ENCODE measurements at regions not wholly inside any gene's neighbourhood (a gene's known extent, or its start where the extent isn't known, plus 50 kb on each side); places are given as distances from the start of the nearest gene placed in this dataset.

DNA sequence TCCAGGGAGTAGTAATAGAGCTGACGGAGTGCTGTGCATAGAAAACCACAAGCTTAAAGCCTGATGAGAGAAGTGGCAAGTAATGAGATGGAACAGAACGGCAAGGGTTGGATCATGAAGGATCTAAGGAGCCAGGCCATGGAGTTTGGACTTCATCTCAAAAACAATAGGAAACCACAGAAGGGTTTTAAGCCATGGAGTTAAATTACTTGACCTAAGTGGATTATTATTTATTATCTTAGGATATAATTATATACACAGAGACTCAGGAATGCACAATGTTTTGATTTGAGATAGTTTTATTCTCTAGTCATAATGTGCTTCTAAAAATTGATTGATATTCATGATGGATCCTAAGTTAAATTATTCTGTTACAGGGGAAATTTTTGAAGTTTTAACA lies 242.4 kb downstream of the PLPP3 start:
- ChIA-PET POLR2A (no interaction called here), CTCF (no interaction called here)
- no peak for FAIRE-seq
- TF ChIP-seq, protein P1, sequence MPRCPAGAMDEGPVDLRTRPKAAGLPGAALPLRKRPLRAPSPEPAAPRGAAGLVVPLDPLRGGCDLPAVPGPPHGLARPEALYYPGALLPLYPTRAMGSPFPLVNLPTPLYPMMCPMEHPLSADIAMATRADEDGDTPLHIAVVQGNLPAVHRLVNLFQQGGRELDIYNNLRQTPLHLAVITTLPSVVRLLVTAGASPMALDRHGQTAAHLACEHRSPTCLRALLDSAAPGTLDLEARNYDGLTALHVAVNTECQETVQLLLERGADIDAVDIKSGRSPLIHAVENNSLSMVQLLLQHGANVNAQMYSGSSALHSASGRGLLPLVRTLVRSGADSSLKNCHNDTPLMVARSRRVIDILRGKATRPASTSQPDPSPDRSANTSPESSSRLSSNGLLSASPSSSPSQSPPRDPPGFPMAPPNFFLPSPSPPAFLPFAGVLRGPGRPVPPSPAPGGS (IDR thresholded peaks at IDR 0.05) = no peak
- no peak for TF ChIP-seq ZFP36 (IDR thresholded peaks at IDR 0.05; ENCODE audit: borderline replicate concordance, partially characterized antibody)
- Histone ChIP-seq H3K4me3 (no peak overlapping the region), H3K27ac (no peak overlapping the region), H3K4me1 (peaks cover 3% of the 10 kb centered on the region; the same call in 1 of the 3 replicates), H3K4me2 (no peak overlapping the region), H3K9me3 (no peaks in the 10 kb centered on the region)
- 75% methylated on average over 2 of the region's 2 CpGs for WGBS (ENCODE audit: missing lambda C conversion rate)
- DNase-seq (ENCODE audit: low read depth in 1 of 2, low spot score in 1 of 2) = no peak
- no peak for ATAC-seq

DNA sequence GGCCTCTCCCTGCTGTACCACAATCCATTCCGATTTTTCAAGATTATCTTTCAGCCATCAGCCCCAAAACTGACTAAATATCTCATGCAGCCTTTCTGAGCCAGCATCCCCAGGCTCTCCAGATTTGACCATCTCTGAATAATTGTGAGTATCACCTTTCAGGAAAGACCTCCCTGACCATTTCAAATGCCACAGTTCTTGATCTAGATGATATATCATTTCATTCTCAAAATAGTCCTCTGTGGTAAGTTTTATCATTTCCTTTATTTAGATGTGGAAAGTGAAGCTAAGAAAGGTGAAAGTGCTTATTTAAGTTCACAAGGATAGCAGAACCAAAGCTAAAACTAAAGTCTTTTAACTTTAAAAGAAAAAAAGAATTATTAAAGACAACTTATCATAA lies 244.0 kb downstream of the PLPP3 start:
- H3K4me2 ChIP-seq = no peak overlapping the region
- 87% methylated on average over 1 of the region's 1 CpG for WGBS (ENCODE audit: missing lambda C conversion rate)
- no peaks in the 10 kb centered on the region for H3K9me3 ChIP-seq
- no peak overlapping the region for H3K4me3 ChIP-seq
- DNase-seq (ENCODE audit: low read depth in 1 of 2, low spot score in 1 of 2) = no peak
- FAIRE-seq = no peak
- no peak overlapping the region for H3K27ac ChIP-seq
- H3K4me1 ChIP-seq = peaks cover 19% of the 10 kb centered on the region
- ChIA-PET CTCF (no interaction called here), POLR2A (no interaction called here)
- ATAC-seq = no peak
- no peak for TF ChIP-seq NPAS2 (CRISPR knock-in tag; IDR thresholded peaks at IDR 0.05; ENCODE audit: borderline replicate concordance)
- no peak for TF ChIP-seq CEBPB (IDR thresholded peaks at IDR 0.05)
- TF ChIP-seq JUNB (IDR thresholded peaks at IDR 0.05) = no peak
- no peak for TF ChIP-seq HEYL (CRISPR knock-in tag; IDR thresholded peaks at IDR 0.05)
- TF ChIP-seq NR3C1 (IDR thresholded peaks at IDR 0.05) = no peak
- no peak for TF ChIP-seq CBX8 (IDR thresholded peaks at IDR 0.05)
- TF ChIP-seq, protein P2, sequence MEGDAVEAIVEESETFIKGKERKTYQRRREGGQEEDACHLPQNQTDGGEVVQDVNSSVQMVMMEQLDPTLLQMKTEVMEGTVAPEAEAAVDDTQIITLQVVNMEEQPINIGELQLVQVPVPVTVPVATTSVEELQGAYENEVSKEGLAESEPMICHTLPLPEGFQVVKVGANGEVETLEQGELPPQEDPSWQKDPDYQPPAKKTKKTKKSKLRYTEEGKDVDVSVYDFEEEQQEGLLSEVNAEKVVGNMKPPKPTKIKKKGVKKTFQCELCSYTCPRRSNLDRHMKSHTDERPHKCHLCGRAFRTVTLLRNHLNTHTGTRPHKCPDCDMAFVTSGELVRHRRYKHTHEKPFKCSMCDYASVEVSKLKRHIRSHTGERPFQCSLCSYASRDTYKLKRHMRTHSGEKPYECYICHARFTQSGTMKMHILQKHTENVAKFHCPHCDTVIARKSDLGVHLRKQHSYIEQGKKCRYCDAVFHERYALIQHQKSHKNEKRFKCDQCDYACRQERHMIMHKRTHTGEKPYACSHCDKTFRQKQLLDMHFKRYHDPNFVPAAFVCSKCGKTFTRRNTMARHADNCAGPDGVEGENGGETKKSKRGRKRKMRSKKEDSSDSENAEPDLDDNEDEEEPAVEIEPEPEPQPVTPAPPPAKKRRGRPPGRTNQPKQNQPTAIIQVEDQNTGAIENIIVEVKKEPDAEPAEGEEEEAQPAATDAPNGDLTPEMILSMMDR (IDR thresholded peaks at IDR 0.05) = no peak
- TF ChIP-seq FOSB (CRISPR knock-in tag; IDR thresholded peaks at IDR 0.05) = no peak
- TF ChIP-seq HOXA7 (CRISPR knock-in tag; IDR thresholded peaks at IDR 0.05) = no peak

DNA sequence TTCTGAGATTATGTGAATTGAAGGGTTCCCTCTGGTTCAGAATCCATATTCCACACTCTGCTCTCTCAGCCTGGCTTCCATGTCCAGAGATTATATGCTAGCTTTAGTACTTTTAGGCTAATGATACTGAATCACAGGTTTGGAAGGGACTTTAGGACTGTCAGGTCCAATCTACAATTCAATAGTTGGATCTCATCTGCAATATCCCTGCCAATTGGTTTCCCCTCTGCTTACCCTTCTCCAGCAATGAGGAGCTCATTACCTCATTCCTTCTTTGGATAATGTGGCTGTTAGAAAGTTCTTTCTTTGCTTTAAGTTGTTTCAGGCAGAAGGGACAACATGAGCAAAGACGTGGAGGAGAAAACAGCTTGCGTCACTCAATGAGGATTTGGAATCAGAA lies 245.3 kb downstream of the PLPP3 start:
- CTCF ChIA-PET = no interaction called here
- H3K9me3 ChIP-seq = no peaks in the 10 kb centered on the region
- no peak for ATAC-seq

More for the DNA sequence above, 245.3 kb downstream of the PLPP3 start:
- peaks cover 23% of the 10 kb centered on the region for H3K4me1 ChIP-seq
- no peak for TF ChIP-seq SREBF2 (IDR thresholded peaks at IDR 0.05)
- no peak for TF ChIP-seq HEYL (CRISPR knock-in tag; IDR thresholded peaks at IDR 0.05)
- TF ChIP-seq, protein P3, sequence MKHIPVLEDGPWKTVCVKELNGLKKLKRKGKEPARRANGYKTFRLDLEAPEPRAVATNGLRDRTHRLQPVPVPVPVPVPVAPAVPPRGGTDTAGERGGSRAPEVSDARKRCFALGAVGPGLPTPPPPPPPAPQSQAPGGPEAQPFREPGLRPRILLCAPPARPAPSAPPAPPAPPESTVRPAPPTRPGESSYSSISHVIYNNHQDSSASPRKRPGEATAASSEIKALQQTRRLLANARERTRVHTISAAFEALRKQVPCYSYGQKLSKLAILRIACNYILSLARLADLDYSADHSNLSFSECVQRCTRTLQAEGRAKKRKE (CRISPR knock-in tag; IDR thresholded peaks at IDR 0.05; ENCODE audit: low read depth) = no peak
- TF ChIP-seq, protein P4, sequence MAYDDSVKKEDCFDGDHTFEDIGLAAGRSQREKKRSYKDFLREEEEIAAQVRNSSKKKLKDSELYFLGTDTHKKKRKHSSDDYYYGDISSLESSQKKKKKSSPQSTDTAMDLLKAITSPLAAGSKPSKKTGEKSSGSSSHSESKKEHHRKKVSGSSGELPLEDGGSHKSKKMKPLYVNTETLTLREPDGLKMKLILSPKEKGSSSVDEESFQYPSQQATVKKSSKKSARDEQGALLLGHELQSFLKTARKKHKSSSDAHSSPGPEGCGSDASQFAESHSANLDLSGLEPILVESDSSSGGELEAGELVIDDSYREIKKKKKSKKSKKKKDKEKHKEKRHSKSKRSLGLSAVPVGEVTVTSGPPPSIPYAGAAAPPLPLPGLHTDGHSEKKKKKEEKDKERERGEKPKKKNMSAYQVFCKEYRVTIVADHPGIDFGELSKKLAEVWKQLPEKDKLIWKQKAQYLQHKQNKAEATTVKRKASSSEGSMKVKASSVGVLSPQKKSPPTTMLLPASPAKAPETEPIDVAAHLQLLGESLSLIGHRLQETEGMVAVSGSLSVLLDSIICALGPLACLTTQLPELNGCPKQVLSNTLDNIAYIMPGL (CRISPR knock-in tag; IDR thresholded peaks at IDR 0.05; ENCODE audit: borderline replicate concordance) = no peak
- no peak for TF ChIP-seq JUNB (IDR thresholded peaks at IDR 0.05)
- TF ChIP-seq KDM5A (IDR thresholded peaks at IDR 0.05) = no peak
- TF ChIP-seq NPAS2 (CRISPR knock-in tag; IDR thresholded peaks at IDR 0.05; ENCODE audit: borderline replicate concordance) = no peak
- TF ChIP-seq, protein P5, sequence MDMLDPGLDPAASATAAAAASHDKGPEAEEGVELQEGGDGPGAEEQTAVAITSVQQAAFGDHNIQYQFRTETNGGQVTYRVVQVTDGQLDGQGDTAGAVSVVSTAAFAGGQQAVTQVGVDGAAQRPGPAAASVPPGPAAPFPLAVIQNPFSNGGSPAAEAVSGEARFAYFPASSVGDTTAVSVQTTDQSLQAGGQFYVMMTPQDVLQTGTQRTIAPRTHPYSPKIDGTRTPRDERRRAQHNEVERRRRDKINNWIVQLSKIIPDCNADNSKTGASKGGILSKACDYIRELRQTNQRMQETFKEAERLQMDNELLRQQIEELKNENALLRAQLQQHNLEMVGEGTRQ (IDR thresholded peaks at IDR 0.05) = no peak
- TF ChIP-seq FOSL2 (IDR thresholded peaks at IDR 0.05) = no peak
- TF ChIP-seq FOSL2 (CRISPR knock-in tag; IDR thresholded peaks at IDR 0.05) = no peak
- TF ChIP-seq ZFP36 (IDR thresholded peaks at IDR 0.05; ENCODE audit: borderline replicate concordance, partially characterized antibody) = no peak
- no peak for TF ChIP-seq RFX5 (IDR thresholded peaks at IDR 0.05)
- TF ChIP-seq BHLHE40 (IDR thresholded peaks at IDR 0.05; ENCODE audit: low read depth, low read length) = no peak
- TF ChIP-seq HDAC2 (IDR thresholded peaks at IDR 0.05) = no peak
- TF ChIP-seq, protein P6, sequence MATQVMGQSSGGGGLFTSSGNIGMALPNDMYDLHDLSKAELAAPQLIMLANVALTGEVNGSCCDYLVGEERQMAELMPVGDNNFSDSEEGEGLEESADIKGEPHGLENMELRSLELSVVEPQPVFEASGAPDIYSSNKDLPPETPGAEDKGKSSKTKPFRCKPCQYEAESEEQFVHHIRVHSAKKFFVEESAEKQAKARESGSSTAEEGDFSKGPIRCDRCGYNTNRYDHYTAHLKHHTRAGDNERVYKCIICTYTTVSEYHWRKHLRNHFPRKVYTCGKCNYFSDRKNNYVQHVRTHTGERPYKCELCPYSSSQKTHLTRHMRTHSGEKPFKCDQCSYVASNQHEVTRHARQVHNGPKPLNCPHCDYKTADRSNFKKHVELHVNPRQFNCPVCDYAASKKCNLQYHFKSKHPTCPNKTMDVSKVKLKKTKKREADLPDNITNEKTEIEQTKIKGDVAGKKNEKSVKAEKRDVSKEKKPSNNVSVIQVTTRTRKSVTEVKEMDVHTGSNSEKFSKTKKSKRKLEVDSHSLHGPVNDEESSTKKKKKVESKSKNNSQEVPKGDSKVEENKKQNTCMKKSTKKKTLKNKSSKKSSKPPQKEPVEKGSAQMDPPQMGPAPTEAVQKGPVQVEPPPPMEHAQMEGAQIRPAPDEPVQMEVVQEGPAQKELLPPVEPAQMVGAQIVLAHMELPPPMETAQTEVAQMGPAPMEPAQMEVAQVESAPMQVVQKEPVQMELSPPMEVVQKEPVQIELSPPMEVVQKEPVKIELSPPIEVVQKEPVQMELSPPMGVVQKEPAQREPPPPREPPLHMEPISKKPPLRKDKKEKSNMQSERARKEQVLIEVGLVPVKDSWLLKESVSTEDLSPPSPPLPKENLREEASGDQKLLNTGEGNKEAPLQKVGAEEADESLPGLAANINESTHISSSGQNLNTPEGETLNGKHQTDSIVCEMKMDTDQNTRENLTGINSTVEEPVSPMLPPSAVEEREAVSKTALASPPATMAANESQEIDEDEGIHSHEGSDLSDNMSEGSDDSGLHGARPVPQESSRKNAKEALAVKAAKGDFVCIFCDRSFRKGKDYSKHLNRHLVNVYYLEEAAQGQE (IDR thresholded peaks at IDR 0.05) = no peak
- TF ChIP-seq CBX2 (IDR thresholded peaks at IDR 0.05; ENCODE audit: borderline replicate concordance, low read depth) = no peak
- TF ChIP-seq FOXS1 (CRISPR knock-in tag; IDR thresholded peaks at IDR 0.05) = no peak
- no peak overlapping the region for H3K4me3 ChIP-seq
- DNase-seq (ENCODE audit: low read depth in 1 of 2, low spot score in 1 of 2) (no peak), FAIRE-seq (no peak)
- no peak overlapping the region for H3K4me2 ChIP-seq
- 77% methylated on average over 2 of the region's 2 CpGs for WGBS (ENCODE audit: missing lambda C conversion rate)
- no peak overlapping the region for H3K27ac ChIP-seq
- POLR2A ChIA-PET = no interaction called here
